Endothelial cell of umbilical vein (primary cell): ENCODE measurements at regions not wholly inside any gene's neighbourhood (a gene's known extent, or its start where the extent isn't known, plus 50 kb on each side); places are given as distances from the start of the nearest gene placed in this dataset.

Source experiments
- BruUV-seq: library from RNA; stranded (reverse); fragments of 400-500 nt; replicated peaks from 2 replicates; lab custom pipeline; 2021; lab: Mats Ljungman, UMichigan
- CTCF ChIA-PET: fragments of 300-600, 350-600 bp; sonication (Branson Sonifier 250); formaldehyde crosslinking; loops from one replicate; lab custom pipeline; 2021; ENCODE audit warnings: antibody characterized with exemption, inconsistent platforms; lab: Charles Lee
- POLR2A ChIA-PET: fragments of 300-600, 350-600 bp; sonication (Branson Sonifier 250); formaldehyde crosslinking; loops from one replicate; lab custom pipeline; 2021; ENCODE audit warnings: antibody characterized with exemption, inconsistent platforms; lab: Charles Lee
- DNase-seq: peaks from one replicate; pipeline ENCODE4 v3.0.0-alpha.2; 2011; ENCODE audit warnings: low read depth, low spot score
- FAIRE-seq: peaks from 2 replicates; lab custom pipeline; 2011; peaks lifted over from hg19 to GRCh38; lab: Jason Lieb, UNC
- H2AFZ ChIP-seq: 2 replicates; pipeline ENCODE4 v1.6.0; 2012; ENCODE audit warnings: low read depth, low read length, control low read depth, inconsistent platforms
- H3K27ac ChIP-seq: 2 replicates; pipeline ENCODE4 v1.5.1; 2011; ENCODE audit warnings: low read depth, mild to moderate bottlenecking, control low read depth, low read length, moderate library complexity; ENCODE audit not compliant: insufficient read depth
- H3K27me3 ChIP-seq, 2 experiments: 2 replicates each; pipeline versions ENCODE4 v1.6.0 to v1.6.1; 2011; ENCODE audit warnings: low read length in 2 of 2, mixed read lengths in 1 of 2; ENCODE audit not compliant: control insufficient read depth in 2 of 2, insufficient read depth in 2 of 2
- H3K36me3 ChIP-seq, 2 experiments: 2 replicates in 1 of 2; 3 replicates in 1 of 2; pipeline ENCODE4 v1.5.1; 2011; ENCODE audit warnings: low read length in 2 of 2, mild to moderate bottlenecking in 1 of 2, moderate library complexity in 1 of 2; ENCODE audit not compliant: control insufficient read depth in 2 of 2, insufficient read depth in 2 of 2; ENCODE audit errors: extremely low read depth in 1 of 2
- H3K4me1 ChIP-seq: 3 replicates; pipeline ENCODE4 v1.5.1; 2011; ENCODE audit warnings: mild to moderate bottlenecking, low read length; ENCODE audit not compliant: control insufficient read depth, insufficient read depth; ENCODE audit errors: extremely low read depth
- H3K4me2 ChIP-seq: 2 replicates; pipeline ENCODE4 v1.6.1; 2011; ENCODE audit warnings: low read length, control low read depth, mixed read lengths; ENCODE audit not compliant: insufficient read depth
- H3K4me3 ChIP-seq, 3 experiments: fragments of 200-600 bp in 1 of 3; sonication (generic), shearing (Covaris generic) in 1 of 3; replicated peaks in 1 of 3; 2 replicates each; pipeline ENCODE4 v1.5.1; 2011 to 2016; ENCODE audit warnings: control low read depth in 3 of 3, low read length in 3 of 3, mild to moderate bottlenecking in 2 of 3, inconsistent platforms in 1 of 3, low read depth in 1 of 3, moderate library complexity in 1 of 3; ENCODE audit not compliant: insufficient read depth in 1 of 3
- H3K79me2 ChIP-seq: 2 replicates; pipeline ENCODE4 v1.6.0; 2012; ENCODE audit warnings: low read length, inconsistent platforms; ENCODE audit not compliant: control insufficient read depth, insufficient read depth
- H3K9ac ChIP-seq: replicated peaks from 2 replicates; pipeline ENCODE3; 2011; ENCODE audit warnings: low read length, control low read depth; ENCODE audit not compliant: insufficient read depth; ENCODE audit errors: extremely low read depth
- H3K9me1 ChIP-seq: replicated peaks from 3 replicates; pipeline ENCODE4 v1.6.0; 2011; ENCODE audit warnings: mild to moderate bottlenecking, low read length; ENCODE audit not compliant: control insufficient read depth, insufficient read depth; ENCODE audit errors: extremely low read depth
- H3K9me3 ChIP-seq: replicated peaks from 2 replicates; pipeline ENCODE4 v1.5.1; 2012; ENCODE audit warnings: low read length, inconsistent platforms; ENCODE audit not compliant: control insufficient read depth, insufficient read depth
- H4K20me1 ChIP-seq: replicated peaks from 2 replicates; pipeline ENCODE3; 2011; ENCODE audit warnings: mild to moderate bottlenecking, low read length; ENCODE audit not compliant: control insufficient read depth, insufficient read depth; ENCODE audit errors: extremely low read depth
- EZH2 ChIP-seq: IDR thresholded peaks from 2 replicates; pipeline ENCODE4 v1.6.1; 2012; ENCODE audit warnings: borderline replicate concordance, low read depth, mild to moderate bottlenecking, moderate library complexity, low read length, inconsistent platforms; ENCODE audit not compliant: severe bottlenecking
- FOS ChIP-seq: IDR thresholded peaks from 2 replicates; pipeline ENCODE4 v1.6.1; 2011; ENCODE audit warnings: mild to moderate bottlenecking, low read length, moderate library complexity, borderline replicate concordance; ENCODE audit not compliant: insufficient read depth
- GATA2 ChIP-seq: IDR thresholded peaks from 2 replicates; pipeline ENCODE4 v1.7.0; 2011; ENCODE audit warnings: low read depth, mild to moderate bottlenecking, moderate library complexity, mixed read lengths, low read length; ENCODE audit not compliant: insufficient read length, insufficient read depth
- JUN ChIP-seq: IDR thresholded peaks from 2 replicates; pipeline ENCODE4 v1.6.1; 2011; ENCODE audit warnings: borderline replicate concordance, low read depth; ENCODE audit not compliant: insufficient read length, insufficient read depth
- MYC ChIP-seq: IDR thresholded peaks from one replicate; pipeline ENCODE4 v1.6.1; 2011; ENCODE audit warnings: mild to moderate bottlenecking, low read depth, low read length
- POLR2A ChIP-seq: IDR thresholded peaks from 2 replicates; pipeline ENCODE4 v1.6.1; 2012; ENCODE audit warnings: low read depth, mild to moderate bottlenecking, control low read depth, low read length
- POLR2AphosphoS5 ChIP-seq: IDR thresholded peaks from 2 replicates; pipeline ENCODE4 v1.6.1; 2012; ENCODE audit warnings: low read depth, mild to moderate bottlenecking, control low read depth, low read length, moderate library complexity; ENCODE audit not compliant: insufficient read depth
- dilution Hi-C: fragments of 300-500 bp; cut with MboI; formaldehyde crosslinking; loops from one replicate; pipeline ENCODE4 v1.15.0; 2019; ENCODE audit warnings: low sequenced_read_pairs; ENCODE audit not compliant: extremely low pct_ligation_motif_present
- intact Hi-C: fragments of 100-400 bp; cut with micrococcal nuclease; formaldehyde crosslinking; loops from one replicate; pipeline ENCODE4 v1.10.0; 2022
- TF ChIP-seq, protein P1 (sequence below), 2 donors: IDR thresholded peaks; 1 replicate in 1 of 2; 2 replicates in 1 of 2; pipeline ENCODE4 v1.5.1; 2011; ENCODE audit warnings: low read length in 2 of 2, mild to moderate bottlenecking in 2 of 2, moderate library complexity in 2 of 2, control low read depth in 1 of 2, inconsistent platforms in 1 of 2, low read depth in 1 of 2; ENCODE audit not compliant: insufficient read depth in 1 of 2; ENCODE audit errors: extremely low read depth in 1 of 2
- TF ChIP-seq, protein P2 (sequence below): IDR thresholded peaks from 2 replicates; pipeline ENCODE4 v1.6.1; 2011; ENCODE audit not compliant: insufficient read depth, insufficient read length

DNA sequence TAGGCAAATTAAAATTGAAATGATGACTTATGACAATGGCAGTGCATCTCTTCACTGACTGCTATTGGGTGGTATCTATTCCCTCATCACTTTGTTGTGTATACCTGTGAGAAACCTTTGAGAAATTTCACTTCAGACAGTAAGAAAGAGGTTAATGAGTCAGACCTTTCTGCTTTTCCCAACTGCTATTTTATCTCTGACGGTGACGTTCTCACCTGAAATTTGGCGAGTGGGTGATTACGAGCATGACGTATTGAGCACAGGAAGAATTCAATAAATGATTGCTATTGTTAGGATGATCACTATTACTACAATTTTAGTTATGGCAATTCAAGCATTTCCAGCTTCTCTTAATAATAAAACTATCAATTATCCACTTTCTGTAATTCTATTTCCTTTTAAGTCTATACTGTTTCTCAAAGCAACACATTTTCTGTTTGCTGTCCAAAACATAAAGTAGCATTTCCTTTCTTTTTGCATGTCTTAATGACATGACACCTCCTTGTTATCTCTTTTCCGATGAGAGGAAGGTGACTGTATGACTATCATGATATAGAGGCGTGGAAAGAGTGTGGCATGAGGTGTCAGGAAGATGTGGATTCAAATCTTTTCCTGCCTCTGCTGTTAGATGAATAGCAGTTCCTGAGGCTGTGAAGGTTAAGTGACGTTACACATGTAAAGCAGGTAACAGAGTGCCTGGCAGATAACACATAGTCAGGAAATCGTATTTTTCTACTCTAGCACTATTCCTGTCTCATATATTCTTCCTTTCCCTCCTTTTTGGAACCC, 504.9 kb upstream of the SEMA6D start:
- intact Hi-C loops: no loop called here
- H3K4me2 ChIP-seq: no peak overlapping the region
- no peak overlapping the region for H3K9ac ChIP-seq
- peaks cover 4% of the 10 kb centered on the region for H3K79me2 ChIP-seq
- ChIA-PET CTCF (interaction anchor here (0.9 kb wide), 1 partner anchor 13 kb away, joined by 3 read pairs; no protein-coding TSS in a partner anchor), POLR2A (no interaction called here)
- H3K9me1 ChIP-seq: no peaks in the 10 kb centered on the region
- dilution Hi-C loops: no loop called here
- TF ChIP-seq GATA2 (peak; percentile 34), EZH2 (no peak)
- no peak overlapping the region for H3K4me3 ChIP-seq
- H3K9me3 ChIP-seq: no peaks in the 10 kb centered on the region
- H4K20me1 ChIP-seq: no peaks in the 10 kb centered on the region
- no peak for FAIRE-seq
- H3K27ac ChIP-seq: no peak overlapping the region
- no peak overlapping the region for H2AFZ ChIP-seq
- no TSS peak for BruUV-seq
- H3K4me1 ChIP-seq: peaks cover 3% of the 10 kb centered on the region
- no peak for DNase-seq
- H3K36me3 ChIP-seq: no peaks in the 10 kb centered on the region
- no peaks in the 10 kb centered on the region for H3K27me3 ChIP-seq

DNA sequence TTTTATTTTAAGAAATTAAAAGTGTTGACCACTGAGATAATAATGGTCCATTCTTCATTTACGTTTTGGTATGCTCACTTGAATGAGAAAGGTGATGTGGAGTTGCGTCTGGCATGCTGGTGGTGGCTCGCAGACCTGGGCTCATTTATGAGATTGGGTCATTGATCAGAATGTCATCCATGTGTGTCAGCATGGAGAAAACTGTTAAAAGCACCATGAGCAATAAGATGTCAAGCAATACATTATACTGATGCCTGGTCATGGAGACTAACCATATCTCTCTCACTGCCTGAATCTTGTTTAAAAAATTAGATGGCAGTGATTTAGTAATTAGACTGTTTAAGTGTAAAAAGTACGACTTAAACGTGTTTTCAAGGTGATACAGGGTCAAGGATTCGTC, 503.4 kb upstream of the SEMA6D start:
- H3K36me3 ChIP-seq: no peaks in the 10 kb centered on the region
- peaks cover 2% of the 10 kb centered on the region for H3K9me1 ChIP-seq
- POLR2A ChIA-PET: no interaction called here
- no peaks in the 10 kb centered on the region for H3K9me3 ChIP-seq
- H3K4me2 ChIP-seq: no peak overlapping the region
- no peak overlapping the region for H2AFZ ChIP-seq
- DNase-seq (no peak), FAIRE-seq (no peak)
- H3K4me1 ChIP-seq: peaks cover 3% of the 10 kb centered on the region
- H3K27me3 ChIP-seq: no peaks in the 10 kb centered on the region
- H4K20me1 ChIP-seq: no peaks in the 10 kb centered on the region
- dilution Hi-C loops (no loop called here), intact Hi-C loops (no loop called here)
- no peak overlapping the region for H3K27ac ChIP-seq
- CTCF ChIA-PET: no interaction called here
- H3K9ac ChIP-seq: no peak overlapping the region
- H3K79me2 ChIP-seq: peaks cover 4% of the 10 kb centered on the region
- no peak overlapping the region for H3K4me3 ChIP-seq
- BruUV-seq: no TSS peak
- TF ChIP-seq, protein P1, sequence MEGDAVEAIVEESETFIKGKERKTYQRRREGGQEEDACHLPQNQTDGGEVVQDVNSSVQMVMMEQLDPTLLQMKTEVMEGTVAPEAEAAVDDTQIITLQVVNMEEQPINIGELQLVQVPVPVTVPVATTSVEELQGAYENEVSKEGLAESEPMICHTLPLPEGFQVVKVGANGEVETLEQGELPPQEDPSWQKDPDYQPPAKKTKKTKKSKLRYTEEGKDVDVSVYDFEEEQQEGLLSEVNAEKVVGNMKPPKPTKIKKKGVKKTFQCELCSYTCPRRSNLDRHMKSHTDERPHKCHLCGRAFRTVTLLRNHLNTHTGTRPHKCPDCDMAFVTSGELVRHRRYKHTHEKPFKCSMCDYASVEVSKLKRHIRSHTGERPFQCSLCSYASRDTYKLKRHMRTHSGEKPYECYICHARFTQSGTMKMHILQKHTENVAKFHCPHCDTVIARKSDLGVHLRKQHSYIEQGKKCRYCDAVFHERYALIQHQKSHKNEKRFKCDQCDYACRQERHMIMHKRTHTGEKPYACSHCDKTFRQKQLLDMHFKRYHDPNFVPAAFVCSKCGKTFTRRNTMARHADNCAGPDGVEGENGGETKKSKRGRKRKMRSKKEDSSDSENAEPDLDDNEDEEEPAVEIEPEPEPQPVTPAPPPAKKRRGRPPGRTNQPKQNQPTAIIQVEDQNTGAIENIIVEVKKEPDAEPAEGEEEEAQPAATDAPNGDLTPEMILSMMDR (IDR thresholded peaks at IDR 0.05; ENCODE audit: extremely low read depth in 1 of 2, insufficient read depth in 1 of 2, low read depth in 1 of 2, low read length in 2 of 2): no peak
- no peak for TF ChIP-seq EZH2
- no peak for TF ChIP-seq GATA2
- TF ChIP-seq POLR2AphosphoS5: no peak
- no peak for TF ChIP-seq FOS
- no peak for TF ChIP-seq POLR2A
- TF ChIP-seq, protein P2, sequence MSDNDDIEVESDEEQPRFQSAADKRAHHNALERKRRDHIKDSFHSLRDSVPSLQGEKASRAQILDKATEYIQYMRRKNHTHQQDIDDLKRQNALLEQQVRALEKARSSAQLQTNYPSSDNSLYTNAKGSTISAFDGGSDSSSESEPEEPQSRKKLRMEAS: no peak
- no peak for TF ChIP-seq MYC
- no peak for TF ChIP-seq JUN
